HepG2 (cell line): ENCODE measurements at regions not wholly inside any gene's neighbourhood (a gene's known extent, or its start where the extent isn't known, plus 50 kb on each side); places are given as distances from the start of the nearest gene placed in this dataset.

Experiments
- E2F5 ChIP-seq: sonication (generic); formaldehyde crosslinking; conservative IDR thresholded peaks from 2 replicates; pipeline ENCODE4 v1.4.0; 2020; ENCODE audit warnings: missing genetic modification reagents
- NFE2L2 ChIP-seq: fragments of 150-350 bp; IDR thresholded peaks from 2 replicates; pipeline ENCODE4 v1.6.1; 2014; ENCODE audit warnings: low read length
- POLR2AphosphoS5 ChIP-seq: IDR thresholded peaks from 2 replicates; pipeline ENCODE4 v1.6.1; 2012; ENCODE audit warnings: low read depth, low read length
- ZNF644 ChIP-seq: IDR thresholded peaks from 2 replicates; pipeline ENCODE4 v1.6.1; 2016; ENCODE audit warnings: low read depth

- TF ChIP-seq E2F5 (CRISPR knock-in tag), result no peak
- no peak for TF ChIP-seq ZNF644 (CRISPR knock-in tag)
- TF ChIP-seq NFE2L2, result no peak
- no peak for TF ChIP-seq POLR2AphosphoS5
Measured at GRCh38 chr2:140041239-140041638, 1261.0 kb upstream of the NXPH2 start.
